Prostate gland (tissue), 2 donors: ENCODE measurements at regions not wholly inside any gene's neighbourhood (a gene's known extent, or its start where the extent isn't known, plus 50 kb on each side); places are given as distances from the start of the nearest gene placed in this dataset.

Source experiments
- DNase-seq: peaks from one replicate; pipeline ENCODE4 v3.0.0-alpha.2; 2019; ENCODE audit warnings: low spot score
- H3K27ac ChIP-seq, 2 donors: fragments of 200-600 bp; sonication (generic); 2 replicates each; pipeline ENCODE4 v1.5.1; 2017 to 2019
- H3K27me3 ChIP-seq: fragments of 200-600 bp; sonication (generic); replicated peaks from 2 replicates; pipeline ENCODE4 v1.5.1; 2019; ENCODE audit not compliant: insufficient read depth
- H3K36me3 ChIP-seq, 2 donors: fragments of 200-600 bp; sonication (generic); 1 replicate in 1 of 2; 2 replicates in 1 of 2; pipeline versions ENCODE4 v1.5.1 to v1.8.1; 2017 to 2019
- H3K4me1 ChIP-seq: fragments of 200-600 bp; sonication (generic); replicated peaks from 2 replicates; pipeline ENCODE4 v1.5.1; 2019
- H3K4me3 ChIP-seq, 2 donors: fragments of 200-600 bp; sonication (generic); 2 replicates each; pipeline ENCODE4 v1.5.1; 2017 to 2019
- H3K9me3 ChIP-seq: fragments of 200-600 bp; sonication (generic); 2 replicates; pipeline ENCODE4 v1.5.1; 2017
- POLR2A ChIP-seq: fragments of 450-650 bp; IDR thresholded peaks from one replicate; pipeline ENCODE4 v1.6.1; 2016; ENCODE audit warnings: antibody characterized with exemption, mild to moderate bottlenecking
- POLR2AphosphoS5 ChIP-seq: sonication (generic); formaldehyde crosslinking; IDR thresholded peaks from one replicate; pipeline ENCODE4 v1.6.1; 2017; ENCODE audit warnings: antibody characterized with exemption
- WGBS: methylation state at CpG from one replicate; pipeline ENCODE4 v1.1.5; 2018; 5-methylcytosine and 5-hydroxymethylcytosine counted together
- intact Hi-C: fragments of 100-400 bp; cut with DNase I; formaldehyde crosslinking; loops from one replicate; pipeline ENCODE4 v1.14.2; 2022
- TF ChIP-seq, protein P1 (sequence below), 4 experiments: fragments of 200-600 bp in 2 of 4; fragments of 450-650 bp in 2 of 4; sonication (generic) in 2 of 4; IDR thresholded peaks; 1 replicate in 3 of 4; 2 replicates in 1 of 4; pipeline ENCODE4 v1.5.1; 2016 to 2019; ENCODE audit warnings: antibody characterized with exemption in 4 of 4, mild to moderate bottlenecking in 2 of 4, moderate library complexity in 2 of 4

DNA sequence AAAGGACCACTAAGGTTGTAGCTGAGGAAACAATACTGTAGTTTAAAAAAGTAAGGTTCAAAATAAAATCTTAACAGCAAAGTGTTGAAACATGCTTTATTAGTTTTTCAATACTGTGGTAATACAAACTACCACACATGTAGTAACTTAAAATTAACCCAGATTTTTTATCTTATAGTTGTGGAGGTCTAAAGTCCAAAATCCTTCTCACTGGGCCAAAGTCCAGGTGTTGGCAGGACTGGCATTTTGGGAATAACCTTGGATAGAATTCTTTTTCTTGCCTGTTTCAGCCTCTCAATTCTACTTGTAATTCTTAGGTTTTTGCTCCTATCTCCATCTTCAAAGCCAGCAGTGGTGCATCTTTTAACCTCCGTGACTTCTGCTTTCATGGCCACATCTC, 942.0 kb downstream of the TSN start:
- H3K36me3 ChIP-seq, result no peaks in the 10 kb centered on the region
- no peak overlapping the region for H3K4me3 ChIP-seq
- WGBS, result 92% methylated on average over 1 of the region's 1 CpG
- H3K9me3 ChIP-seq, result no peaks in the 10 kb centered on the region
- H3K27ac ChIP-seq, result no peak overlapping the region
- no peaks in the 10 kb centered on the region for H3K4me1 ChIP-seq
- DNase-seq, result no peak
- no peaks in the 10 kb centered on the region for H3K27me3 ChIP-seq
- TF ChIP-seq POLR2AphosphoS5, result no peak
- TF ChIP-seq, protein P1, sequence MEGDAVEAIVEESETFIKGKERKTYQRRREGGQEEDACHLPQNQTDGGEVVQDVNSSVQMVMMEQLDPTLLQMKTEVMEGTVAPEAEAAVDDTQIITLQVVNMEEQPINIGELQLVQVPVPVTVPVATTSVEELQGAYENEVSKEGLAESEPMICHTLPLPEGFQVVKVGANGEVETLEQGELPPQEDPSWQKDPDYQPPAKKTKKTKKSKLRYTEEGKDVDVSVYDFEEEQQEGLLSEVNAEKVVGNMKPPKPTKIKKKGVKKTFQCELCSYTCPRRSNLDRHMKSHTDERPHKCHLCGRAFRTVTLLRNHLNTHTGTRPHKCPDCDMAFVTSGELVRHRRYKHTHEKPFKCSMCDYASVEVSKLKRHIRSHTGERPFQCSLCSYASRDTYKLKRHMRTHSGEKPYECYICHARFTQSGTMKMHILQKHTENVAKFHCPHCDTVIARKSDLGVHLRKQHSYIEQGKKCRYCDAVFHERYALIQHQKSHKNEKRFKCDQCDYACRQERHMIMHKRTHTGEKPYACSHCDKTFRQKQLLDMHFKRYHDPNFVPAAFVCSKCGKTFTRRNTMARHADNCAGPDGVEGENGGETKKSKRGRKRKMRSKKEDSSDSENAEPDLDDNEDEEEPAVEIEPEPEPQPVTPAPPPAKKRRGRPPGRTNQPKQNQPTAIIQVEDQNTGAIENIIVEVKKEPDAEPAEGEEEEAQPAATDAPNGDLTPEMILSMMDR (IDR thresholded peaks at IDR 0.05), result no peak
- no peak for TF ChIP-seq POLR2A
- intact Hi-C loops, result no loop called here

DNA sequence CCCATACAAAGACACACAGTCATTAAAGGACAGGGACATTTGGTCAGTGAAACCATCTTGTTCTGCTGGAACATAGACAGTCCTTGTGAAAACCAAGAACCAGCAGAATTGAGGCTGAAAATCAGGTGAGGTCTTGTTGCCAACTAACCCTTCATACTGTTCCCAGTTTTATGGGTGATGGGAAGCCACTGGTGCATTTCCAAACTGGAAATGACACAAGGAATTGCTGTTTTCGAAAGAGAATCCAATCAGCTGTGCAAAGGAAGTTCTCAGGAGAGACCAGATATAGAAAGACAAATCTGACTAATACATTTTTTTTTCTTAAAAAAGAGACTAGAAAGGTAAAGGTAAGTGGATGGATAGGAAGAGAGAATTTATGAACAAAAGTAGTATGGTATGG, 948.2 kb downstream of the TSN start:
- Histone ChIP-seq H3K36me3 (no peaks in the 10 kb centered on the region), H3K4me3 (no peak overlapping the region), H3K27ac (no peak overlapping the region), H3K27me3 (no peaks in the 10 kb centered on the region), H3K9me3 (no peaks in the 10 kb centered on the region), H3K4me1 (no peaks in the 10 kb centered on the region)
- TF ChIP-seq POLR2A (no peak), POLR2AphosphoS5 (no peak)
- TF ChIP-seq, protein P1 (IDR thresholded peaks at IDR 0.05), result no peak
- WGBS, result 85% methylated on average over 1 of the region's 1 CpG
- intact Hi-C loops, result no loop called here
- DNase-seq, result no peak

DNA sequence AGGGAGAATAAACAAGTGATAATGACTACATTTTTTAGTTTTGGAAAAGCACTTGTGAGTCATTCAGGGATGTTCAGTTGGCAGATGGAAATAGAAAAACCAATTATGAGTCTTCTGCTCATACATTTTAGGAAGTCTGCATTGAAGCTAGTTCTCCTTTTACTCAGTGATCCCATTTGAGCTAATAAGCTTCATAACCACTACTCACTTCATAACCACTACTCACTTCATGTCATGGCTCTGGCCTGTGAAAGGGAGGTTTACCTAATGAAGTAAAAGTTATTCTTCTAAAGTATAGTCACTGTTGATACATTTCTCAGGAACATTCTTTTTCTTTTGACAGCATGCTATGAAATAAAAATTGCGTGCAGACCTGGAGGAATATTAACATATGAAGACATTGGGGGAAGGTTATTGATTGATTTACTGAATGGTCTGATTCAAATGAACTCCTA, 948.7 kb downstream of the TSN start:
- Histone ChIP-seq H3K27ac (no peak overlapping the region), H3K4me3 (no peak overlapping the region), H3K27me3 (no peaks in the 10 kb centered on the region), H3K36me3 (no peaks in the 10 kb centered on the region), H3K4me1 (no peaks in the 10 kb centered on the region), H3K9me3 (no peaks in the 10 kb centered on the region)
- 97% methylated on average over 1 of the region's 1 CpG for WGBS
- TF ChIP-seq POLR2AphosphoS5 (no peak), POLR2A (no peak)
- TF ChIP-seq, protein P1 (IDR thresholded peaks at IDR 0.05), result no peak
- intact Hi-C loops, result no loop called here
- DNase-seq, result no peak

DNA sequence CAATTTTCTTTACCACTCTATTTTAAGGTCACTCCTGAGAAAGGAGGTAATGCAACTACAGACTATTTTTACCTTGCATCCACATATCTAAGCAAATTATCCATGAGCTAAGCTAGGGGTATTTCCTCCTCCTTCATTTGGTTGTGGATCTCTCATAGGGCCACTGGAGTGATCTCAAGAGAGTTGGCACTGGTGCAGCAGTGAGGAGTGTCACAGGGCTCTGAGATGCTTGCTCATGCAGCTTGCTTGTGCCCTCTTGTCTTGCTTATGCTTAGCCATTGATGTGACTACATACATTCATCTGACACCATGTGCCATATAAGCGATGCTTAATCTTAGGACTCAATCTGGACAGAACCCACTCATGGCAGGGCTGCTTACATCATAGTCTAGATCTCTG, 950.3 kb downstream of the TSN start:
- intact Hi-C loops, result no loop called here
- TF ChIP-seq POLR2A, result no peak
- TF ChIP-seq, protein P1 (IDR thresholded peaks at IDR 0.05), result no peak
- no peak for TF ChIP-seq POLR2AphosphoS5
- 94% methylated on average over 1 of the region's 1 CpG for WGBS

DNA sequence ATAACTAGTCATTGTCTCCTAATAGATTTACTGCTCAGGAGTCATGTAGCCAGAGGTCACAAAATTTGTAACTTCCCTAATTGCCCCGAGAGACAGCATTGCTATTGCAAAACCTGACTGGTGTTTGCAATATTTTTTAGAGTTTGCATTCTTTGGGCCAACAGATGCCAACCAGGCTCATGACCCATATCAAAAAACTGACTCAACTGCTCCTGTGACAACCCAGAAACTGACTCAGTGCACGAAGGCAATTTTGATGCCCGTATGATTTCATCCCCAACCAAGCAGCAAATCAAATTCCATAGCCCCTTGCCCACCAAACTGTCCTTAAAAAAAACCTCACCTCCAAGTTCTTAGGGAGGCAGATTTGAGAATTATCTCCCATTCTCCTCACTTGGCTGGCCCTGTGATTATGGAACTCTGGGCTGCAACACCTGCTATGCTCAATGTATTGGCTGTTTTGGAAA, 951.3 kb downstream of the TSN start:
- Histone ChIP-seq H3K4me1 (no peaks in the 10 kb centered on the region), H3K36me3 (no peaks in the 10 kb centered on the region), H3K27ac (no peak overlapping the region), H3K27me3 (no peaks in the 10 kb centered on the region), H3K9me3 (no peaks in the 10 kb centered on the region), H3K4me3 (no peak overlapping the region)
- WGBS, result 73% methylated on average over 3 of the region's 3 CpGs
- no peak for DNase-seq
- TF ChIP-seq, protein P1 (IDR thresholded peaks at IDR 0.05), result no peak
- TF ChIP-seq POLR2AphosphoS5 (no peak), POLR2A (no peak)
- intact Hi-C loops, result no loop called here

More for the DNA sequence above, 950.3 kb downstream of the TSN start:
- H3K27me3 ChIP-seq, result no peaks in the 10 kb centered on the region
- DNase-seq, result no peak
- no peaks in the 10 kb centered on the region for H3K4me1 ChIP-seq
- H3K9me3 ChIP-seq, result no peaks in the 10 kb centered on the region
- H3K36me3 ChIP-seq, result no peaks in the 10 kb centered on the region
- H3K27ac ChIP-seq, result no peak overlapping the region
- no peak overlapping the region for H3K4me3 ChIP-seq
